Effector memory CD8-positive, alpha-beta T cell (primary cell): ENCODE measurements at regions not wholly inside any gene's neighbourhood (a gene's known extent, or its start where the extent isn't known, plus 50 kb on each side); places are given as distances from the start of the nearest gene placed in this dataset.

Source experiments
- ATAC-seq: fragments of 150-1000 bp; cut with Tn5 transposase; replicated peaks from 2 replicates; pipeline ENCODE4 v1.10.0; 2021; ENCODE audit warnings: mild to moderate bottlenecking, moderate library complexity
- DNase-seq, 3 experiments: peaks; one replicate each; pipeline ENCODE4 v3.0.0; 2021
- H3K27ac Mint-ChIP-seq, 2 donors: one replicate each; pipeline ENCODE4 v1.8.0; 2022; ENCODE audit warnings: mild to moderate bottlenecking in 2 of 2, mixed read lengths in 2 of 2, moderate library complexity in 2 of 2
- H3K27me3 Mint-ChIP-seq, 2 donors: one replicate each; pipeline ENCODE4 v1.8.0; 2022; ENCODE audit warnings: mixed read lengths in 2 of 2
- H3K36me3 Mint-ChIP-seq: one replicate; pipeline ENCODE4 v1.8.0; 2022; ENCODE audit warnings: mild to moderate bottlenecking, moderate library complexity, mixed read lengths; ENCODE audit not compliant: insufficient read depth
- H3K4me1 Mint-ChIP-seq, 2 donors: one replicate each; pipeline ENCODE4 v1.8.0; 2022; ENCODE audit warnings: low read depth in 2 of 2, mixed read lengths in 2 of 2
- H3K4me3 Mint-ChIP-seq, 2 donors: one replicate each; pipeline ENCODE4 v1.8.0; 2022; ENCODE audit warnings: mild to moderate bottlenecking in 2 of 2, mixed read lengths in 2 of 2, moderate library complexity in 2 of 2
- H3K9me3 Mint-ChIP-seq, 2 donors: one replicate each; pipeline ENCODE4 v1.8.0; 2022; ENCODE audit warnings: mixed read lengths in 2 of 2

DNA sequence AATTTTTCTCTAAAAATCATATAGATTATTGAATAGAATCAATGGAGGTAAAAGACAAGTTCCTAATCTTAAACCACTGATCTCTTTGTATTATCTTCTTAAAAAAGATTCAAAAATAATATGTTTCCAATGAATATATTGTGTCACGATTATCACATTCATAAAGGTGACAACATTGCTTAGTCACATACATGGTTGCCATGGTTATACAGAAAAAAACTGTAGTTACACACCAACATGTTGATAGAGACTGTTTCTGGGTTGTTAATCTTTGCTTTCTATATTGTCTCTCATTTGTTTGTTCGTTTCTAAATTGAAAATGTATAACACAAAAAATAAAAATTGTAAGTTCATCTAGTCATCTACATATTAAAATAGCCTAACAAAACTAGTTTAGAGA, 376.0 kb upstream of the ALCAM start:
- Mint-ChIP-seq H3K4me1 (no peaks in the 10 kb centered on the region), H3K27me3 (no peaks in the 10 kb centered on the region), H3K4me3 (no peak overlapping the region), H3K36me3 (no peaks in the 10 kb centered on the region), H3K27ac (no peak overlapping the region), H3K9me3 (no peaks in the 10 kb centered on the region)
- no peak for DNase-seq
- no peak for ATAC-seq

GRCh38 chr3:104992676-104993075, 374.0 kb upstream of the ALCAM start:
- Mint-ChIP-seq H3K4me3 (no peak overlapping the region), H3K27ac (no peak overlapping the region), H3K9me3 (no peaks in the 10 kb centered on the region), H3K4me1 (no peaks in the 10 kb centered on the region), H3K36me3 (no peaks in the 10 kb centered on the region), H3K27me3 (no peaks in the 10 kb centered on the region)
- DNase-seq = no peak
- ATAC-seq = no peak

GRCh38 chr3:105006164-105006563, 360.5 kb upstream of the ALCAM start:
- DNase-seq (no peak), ATAC-seq (no peak)
- Mint-ChIP-seq H3K36me3 (no peaks in the 10 kb centered on the region), H3K27me3 (peaks cover 0 to 8% of the 10 kb centered on the region in 2 donors), H3K4me1 (no peaks in the 10 kb centered on the region), H3K9me3 (no peaks in the 10 kb centered on the region), H3K4me3 (no peak overlapping the region), H3K27ac (no peak overlapping the region)

DNA sequence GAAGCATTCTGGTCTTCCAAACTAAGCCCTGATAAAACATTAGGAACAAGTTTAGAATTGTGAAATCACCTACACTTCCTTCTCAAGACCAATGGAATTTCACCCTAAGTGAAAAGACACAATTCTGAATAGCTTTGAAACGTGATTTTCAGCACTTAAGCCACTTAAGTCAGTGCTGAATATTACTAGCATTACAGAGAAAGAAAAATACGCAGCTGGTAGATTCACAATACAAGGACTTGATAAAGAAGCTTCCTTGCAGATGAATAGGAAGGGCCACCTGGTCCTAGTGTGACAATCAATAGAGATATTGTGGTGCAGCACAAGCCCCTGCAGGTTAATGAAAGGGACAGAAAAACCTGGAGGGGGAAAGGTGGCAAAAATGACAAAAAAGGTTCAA, 353.1 kb upstream of the ALCAM start:
- Mint-ChIP-seq H3K4me1 (no peaks in the 10 kb centered on the region), H3K36me3 (no peaks in the 10 kb centered on the region), H3K4me3 (no peak overlapping the region), H3K27me3 (no peaks in the 10 kb centered on the region), H3K9me3 (no peaks in the 10 kb centered on the region), H3K27ac (no peak overlapping the region)
- DNase-seq (no peak), ATAC-seq (no peak)

DNA sequence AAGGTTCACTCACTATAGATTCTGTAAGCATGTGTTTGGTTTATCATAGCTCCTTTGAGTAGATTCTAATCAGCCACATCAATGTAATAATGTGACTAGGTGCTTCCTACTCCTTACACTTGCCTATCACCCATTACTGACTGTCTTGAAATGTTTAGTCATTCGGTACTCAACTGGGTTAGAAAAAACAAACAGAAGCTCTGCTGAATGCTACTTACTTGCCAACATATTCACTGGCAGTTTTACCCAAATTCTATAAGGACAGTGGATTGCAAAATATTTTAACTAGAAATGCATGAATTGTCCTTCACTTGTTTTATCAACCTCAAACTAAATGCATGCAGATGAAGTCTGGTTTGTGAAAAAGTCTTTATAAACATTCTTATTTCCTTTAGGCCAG, 352.1 kb upstream of the ALCAM start:
- no peak overlapping the region for H3K4me3 Mint-ChIP-seq
- no peak for ATAC-seq
- H3K27me3 Mint-ChIP-seq = no peaks in the 10 kb centered on the region
- H3K4me1 Mint-ChIP-seq = no peaks in the 10 kb centered on the region
- H3K9me3 Mint-ChIP-seq = no peaks in the 10 kb centered on the region
- DNase-seq = no peak
- H3K36me3 Mint-ChIP-seq = no peaks in the 10 kb centered on the region
- H3K27ac Mint-ChIP-seq = no peak overlapping the region

GRCh38 chr3:105022813-105023212, 343.9 kb upstream of the ALCAM start:
- peaks cover 0 to 10% of the 10 kb centered on the region in 2 donors for H3K27me3 Mint-ChIP-seq
- no peaks in the 10 kb centered on the region for H3K4me1 Mint-ChIP-seq
- no peak for DNase-seq
- no peaks in the 10 kb centered on the region for H3K9me3 Mint-ChIP-seq
- H3K4me3 Mint-ChIP-seq = no peak overlapping the region
- H3K27ac Mint-ChIP-seq = no peak overlapping the region
- H3K36me3 Mint-ChIP-seq = no peaks in the 10 kb centered on the region
- ATAC-seq = no peak

- H3K4me1 Mint-ChIP-seq = no peaks in the 10 kb centered on the region
- no peaks in the 10 kb centered on the region for H3K9me3 Mint-ChIP-seq
- no peaks in the 10 kb centered on the region for H3K36me3 Mint-ChIP-seq
- ATAC-seq (no peak), DNase-seq (no peak)
- H3K27ac Mint-ChIP-seq = no peak overlapping the region
- no peaks in the 10 kb centered on the region for H3K27me3 Mint-ChIP-seq
- no peak overlapping the region for H3K4me3 Mint-ChIP-seq
Observed at GRCh38 chr3:105030211-105030610, 336.5 kb upstream of the ALCAM start.

- no peak overlapping the region for H3K27ac Mint-ChIP-seq
- no peak overlapping the region for H3K4me3 Mint-ChIP-seq
- ATAC-seq = no peak
- no peaks in the 10 kb centered on the region for H3K36me3 Mint-ChIP-seq
- no peaks in the 10 kb centered on the region for H3K27me3 Mint-ChIP-seq
- DNase-seq = no peak
- no peaks in the 10 kb centered on the region for H3K9me3 Mint-ChIP-seq
- H3K4me1 Mint-ChIP-seq = no peaks in the 10 kb centered on the region
Observed at GRCh38 chr3:105032541-105032940, 334.2 kb upstream of the ALCAM start.

GRCh38 chr3:105033081-105033480, 333.6 kb upstream of the ALCAM start:
- no peak for ATAC-seq
- no peaks in the 10 kb centered on the region for H3K4me1 Mint-ChIP-seq
- H3K27ac Mint-ChIP-seq = no peak overlapping the region

DNA sequence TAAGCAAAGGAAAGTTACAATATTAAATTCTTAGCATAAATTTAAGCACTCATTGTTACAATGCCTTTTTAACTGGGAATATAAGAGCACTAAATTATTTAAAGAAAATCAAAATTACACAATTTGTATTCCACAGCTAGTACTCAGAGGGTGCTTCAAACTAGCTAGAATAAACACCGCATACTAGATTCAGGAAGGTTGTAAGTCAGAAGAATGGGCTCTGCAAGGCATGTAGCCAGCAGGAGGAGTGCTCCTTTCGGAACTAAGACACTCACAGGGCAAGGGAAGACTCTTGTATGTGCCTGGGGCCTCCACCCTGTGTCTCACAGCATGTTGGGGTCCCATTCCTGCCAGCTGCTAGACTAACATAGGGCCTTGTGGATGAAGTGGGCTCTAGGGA, 327.7 kb upstream of the ALCAM start:
- H3K9me3 Mint-ChIP-seq = no peaks in the 10 kb centered on the region
- no peaks in the 10 kb centered on the region for H3K36me3 Mint-ChIP-seq
- H3K27ac Mint-ChIP-seq = no peak overlapping the region
- ATAC-seq = no peak
- no peak for DNase-seq
- H3K27me3 Mint-ChIP-seq = no peaks in the 10 kb centered on the region
- no peak overlapping the region for H3K4me3 Mint-ChIP-seq
- no peaks in the 10 kb centered on the region for H3K4me1 Mint-ChIP-seq

More at GRCh38 chr3:105033081-105033480, 333.6 kb upstream of the ALCAM start:
- DNase-seq = no peak
- H3K27me3 Mint-ChIP-seq = no peaks in the 10 kb centered on the region
- H3K9me3 Mint-ChIP-seq = no peaks in the 10 kb centered on the region
- no peaks in the 10 kb centered on the region for H3K36me3 Mint-ChIP-seq
- no peak overlapping the region for H3K4me3 Mint-ChIP-seq

DNA sequence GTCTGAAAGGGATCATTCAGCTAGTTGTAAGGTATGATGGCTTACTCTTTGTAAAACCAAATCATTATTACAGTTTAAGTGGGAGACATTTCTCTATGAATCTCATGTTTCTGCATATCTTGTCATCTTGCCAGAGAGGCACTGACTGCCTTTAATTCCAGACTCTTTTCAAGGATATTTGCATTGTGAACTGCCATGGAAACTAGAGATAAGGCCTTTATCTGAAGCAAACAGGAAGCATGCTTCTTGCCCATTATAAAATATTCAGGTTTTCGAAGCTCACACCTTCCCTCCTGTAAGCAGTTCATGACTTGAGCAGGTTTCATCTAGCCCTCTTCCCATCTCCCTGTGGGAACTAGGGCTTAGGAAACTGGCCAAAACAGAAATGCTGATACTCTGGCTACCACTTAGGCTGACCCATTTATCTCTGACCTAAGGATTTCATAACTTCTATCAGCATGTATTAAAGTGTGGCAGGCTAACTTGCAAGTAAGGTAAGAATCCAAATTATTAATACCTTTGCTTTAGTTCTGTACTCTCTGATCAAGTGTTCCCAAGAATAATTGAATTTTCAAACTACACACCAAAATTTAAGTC, 326.6 kb upstream of the ALCAM start:
- no peak overlapping the region for H3K27ac Mint-ChIP-seq
- no peak for DNase-seq
- ATAC-seq = no peak
- no peaks in the 10 kb centered on the region for H3K27me3 Mint-ChIP-seq
- H3K4me1 Mint-ChIP-seq = no peaks in the 10 kb centered on the region
- no peak overlapping the region for H3K4me3 Mint-ChIP-seq
- H3K36me3 Mint-ChIP-seq = no peaks in the 10 kb centered on the region
- H3K9me3 Mint-ChIP-seq = no peaks in the 10 kb centered on the region

GRCh38 chr3:105042586-105042985, 324.1 kb upstream of the ALCAM start:
- ATAC-seq (no peak), DNase-seq (no peak)
- H3K4me1 Mint-ChIP-seq = no peaks in the 10 kb centered on the region
- no peaks in the 10 kb centered on the region for H3K36me3 Mint-ChIP-seq
- no peak overlapping the region for H3K4me3 Mint-ChIP-seq
- no peaks in the 10 kb centered on the region for H3K27me3 Mint-ChIP-seq
- H3K9me3 Mint-ChIP-seq = no peaks in the 10 kb centered on the region
- H3K27ac Mint-ChIP-seq = no peak overlapping the region

GRCh38 chr3:105051111-105051510, 315.6 kb upstream of the ALCAM start:
- ATAC-seq (no peak), DNase-seq (no peak)
- Mint-ChIP-seq H3K4me3 (no peak overlapping the region), H3K27ac (no peak overlapping the region), H3K9me3 (no peaks in the 10 kb centered on the region), H3K27me3 (no peaks in the 10 kb centered on the region), H3K36me3 (no peaks in the 10 kb centered on the region), H3K4me1 (no peaks in the 10 kb centered on the region)

GRCh38 chr3:105051972-105052371, 314.7 kb upstream of the ALCAM start:
- H3K27ac Mint-ChIP-seq = no peak overlapping the region
- H3K27me3 Mint-ChIP-seq = no peaks in the 10 kb centered on the region
- no peak for ATAC-seq
- H3K36me3 Mint-ChIP-seq = no peaks in the 10 kb centered on the region
- H3K9me3 Mint-ChIP-seq = no peaks in the 10 kb centered on the region
- H3K4me3 Mint-ChIP-seq = no peak overlapping the region
- DNase-seq = no peak
- H3K4me1 Mint-ChIP-seq = no peaks in the 10 kb centered on the region

DNA sequence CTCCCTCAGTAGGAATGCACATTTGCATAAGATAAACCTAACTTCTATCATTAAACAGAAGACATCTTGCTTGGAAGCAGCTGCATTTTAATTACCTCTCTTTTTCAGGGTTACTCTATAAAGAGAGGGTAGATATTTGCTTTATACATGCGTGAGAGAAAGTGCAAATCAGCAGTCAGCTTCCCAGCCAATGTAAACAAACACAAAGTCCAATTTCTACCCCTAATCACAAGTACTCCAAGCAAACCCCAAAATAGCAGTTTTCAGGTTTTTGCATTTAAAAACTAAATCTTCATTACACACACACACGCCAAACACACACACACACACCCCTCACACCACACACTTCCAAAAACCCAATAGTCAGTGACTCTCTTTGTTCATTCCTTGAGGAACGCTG, 303.9 kb upstream of the ALCAM start:
- no peak overlapping the region for H3K4me3 Mint-ChIP-seq
- peaks cover 0 to 9% of the 10 kb centered on the region in 2 donors for H3K27me3 Mint-ChIP-seq
- ATAC-seq = no peak
- H3K4me1 Mint-ChIP-seq = no peaks in the 10 kb centered on the region
- no peak for DNase-seq
- no peaks in the 10 kb centered on the region for H3K9me3 Mint-ChIP-seq
- no peak overlapping the region for H3K27ac Mint-ChIP-seq
- no peaks in the 10 kb centered on the region for H3K36me3 Mint-ChIP-seq
